ENCODE measurements at regions not wholly inside any gene's neighbourhood (a gene's known extent, or its start where the extent isn't known, plus 50 kb on each side); places are given as distances from the start of the nearest gene placed in this dataset.

DNA sequence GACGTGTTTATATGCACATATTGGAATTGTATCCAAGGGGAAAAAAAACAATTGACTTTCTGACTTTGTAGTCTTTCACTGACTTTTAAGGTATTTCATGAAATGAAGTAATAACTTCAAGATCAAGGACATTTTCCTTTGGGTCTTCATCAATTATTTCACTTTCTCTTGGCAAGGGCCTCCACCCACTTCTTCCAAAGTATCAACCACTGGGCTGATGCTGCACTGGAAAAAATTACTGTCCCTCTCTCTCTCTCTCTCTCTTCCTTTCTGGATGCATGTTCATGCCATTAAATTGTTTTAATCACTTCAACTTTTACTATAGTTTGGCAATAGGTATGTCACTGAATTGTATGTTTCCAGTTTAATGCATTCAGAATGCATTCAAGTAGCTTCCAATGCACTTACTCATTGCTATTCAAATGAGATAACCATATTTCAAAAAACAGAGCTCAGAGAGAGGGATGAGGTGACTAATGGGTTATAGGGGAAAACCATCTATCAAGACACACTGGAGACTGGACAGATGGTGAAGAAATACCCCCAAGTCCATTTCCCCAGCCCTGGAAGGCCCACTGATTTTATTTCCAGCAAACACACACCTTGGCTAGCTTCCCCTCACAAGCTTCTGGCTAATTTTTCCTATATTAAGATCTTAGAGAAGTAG lies 585.3 kb downstream of the EBF1 start:
- Histone ChIP-seq H3K4me3 (replicated peaks in 1 of 4; ENCODE audit: control extremely low read depth in 1 of 4, insufficient read depth in 1 of 4, low read depth in 3 of 4, low read length in 4 of 4) (no peak overlapping the region), H2AFZ (ENCODE audit: low read length) (no peak overlapping the region), H3K79me2 (ENCODE audit: control insufficient read depth, insufficient read depth, low read length) (no peaks in the 10 kb centered on the region), H3K36me3 (ENCODE audit: control insufficient read depth, insufficient read depth, low read length) (no peaks in the 10 kb centered on the region), H3K9me3 (ENCODE audit: control insufficient read depth, insufficient read depth, low read depth, low read length) (no peaks in the 10 kb centered on the region), H3K27me3 (ENCODE audit: control insufficient read depth, insufficient read depth, low read length) (no peaks in the 10 kb centered on the region), H4K20me1 (ENCODE audit: control insufficient read depth, extremely low read depth, insufficient read depth, low read length) (no peaks in the 10 kb centered on the region), H3K4me2 (ENCODE audit: extremely low read depth, insufficient read depth, low read length) (no peak overlapping the region), H3K9ac (ENCODE audit: insufficient read depth, low read length) (no peak overlapping the region), H3K27ac (ENCODE audit: insufficient read depth, low read length) (no peak overlapping the region), H3K4me1 (ENCODE audit: control insufficient read depth, extremely low read depth, insufficient read depth, low read length) (peaks cover 4% of the 10 kb centered on the region)
- DNase-seq (ENCODE audit: low read depth in 2 of 2): peak; percentile 49 to 85
- TF ChIP-seq EZH2 (IDR thresholded peaks at IDR 0.05; ENCODE audit: low read length, missing control alignments): no peak
- TF ChIP-seq, protein P1, sequence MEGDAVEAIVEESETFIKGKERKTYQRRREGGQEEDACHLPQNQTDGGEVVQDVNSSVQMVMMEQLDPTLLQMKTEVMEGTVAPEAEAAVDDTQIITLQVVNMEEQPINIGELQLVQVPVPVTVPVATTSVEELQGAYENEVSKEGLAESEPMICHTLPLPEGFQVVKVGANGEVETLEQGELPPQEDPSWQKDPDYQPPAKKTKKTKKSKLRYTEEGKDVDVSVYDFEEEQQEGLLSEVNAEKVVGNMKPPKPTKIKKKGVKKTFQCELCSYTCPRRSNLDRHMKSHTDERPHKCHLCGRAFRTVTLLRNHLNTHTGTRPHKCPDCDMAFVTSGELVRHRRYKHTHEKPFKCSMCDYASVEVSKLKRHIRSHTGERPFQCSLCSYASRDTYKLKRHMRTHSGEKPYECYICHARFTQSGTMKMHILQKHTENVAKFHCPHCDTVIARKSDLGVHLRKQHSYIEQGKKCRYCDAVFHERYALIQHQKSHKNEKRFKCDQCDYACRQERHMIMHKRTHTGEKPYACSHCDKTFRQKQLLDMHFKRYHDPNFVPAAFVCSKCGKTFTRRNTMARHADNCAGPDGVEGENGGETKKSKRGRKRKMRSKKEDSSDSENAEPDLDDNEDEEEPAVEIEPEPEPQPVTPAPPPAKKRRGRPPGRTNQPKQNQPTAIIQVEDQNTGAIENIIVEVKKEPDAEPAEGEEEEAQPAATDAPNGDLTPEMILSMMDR (conservative IDR thresholded peaks at IDR 0.05 in 1 of 2, IDR thresholded peaks at IDR 0.05 in 1 of 2; ENCODE audit: low read depth in 1 of 2, low read length in 2 of 2): no peak

GRCh38 chr5:158513490-158514318 lies 586.0 kb downstream of the EBF1 start:
- Histone ChIP-seq H3K4me3 (replicated peaks in 1 of 4; ENCODE audit: control extremely low read depth in 1 of 4, insufficient read depth in 1 of 4, low read depth in 3 of 4, low read length in 4 of 4) (no peak overlapping the region), H3K9me3 (ENCODE audit: control insufficient read depth, insufficient read depth, low read depth, low read length) (no peaks in the 10 kb centered on the region), H3K79me2 (ENCODE audit: control insufficient read depth, insufficient read depth, low read length) (no peaks in the 10 kb centered on the region), H3K27me3 (ENCODE audit: control insufficient read depth, insufficient read depth, low read length) (no peaks in the 10 kb centered on the region), H3K9ac (ENCODE audit: insufficient read depth, low read length) (no peak overlapping the region), H4K20me1 (ENCODE audit: control insufficient read depth, extremely low read depth, insufficient read depth, low read length) (no peaks in the 10 kb centered on the region), H3K27ac (ENCODE audit: insufficient read depth, low read length) (no peak overlapping the region), H2AFZ (ENCODE audit: low read length) (no peak overlapping the region), H3K36me3 (ENCODE audit: control insufficient read depth, insufficient read depth, low read length) (no peaks in the 10 kb centered on the region), H3K4me2 (ENCODE audit: extremely low read depth, insufficient read depth, low read length) (no peak overlapping the region), H3K4me1 (ENCODE audit: control insufficient read depth, extremely low read depth, insufficient read depth, low read length) (peaks cover 4% of the 10 kb centered on the region)
- DNase-seq (ENCODE audit: low read depth in 2 of 2): peak; percentile 34 to 87
- no peak for TF ChIP-seq EZH2 (IDR thresholded peaks at IDR 0.05; ENCODE audit: low read length, missing control alignments)
- TF ChIP-seq, protein P1 (conservative IDR thresholded peaks at IDR 0.05 in 1 of 2, IDR thresholded peaks at IDR 0.05 in 1 of 2; ENCODE audit: low read depth in 1 of 2, low read length in 2 of 2): no peak

- H3K9me3 ChIP-seq (ENCODE audit: control insufficient read depth, insufficient read depth, low read depth, low read length): no peaks in the 10 kb centered on the region
These were observed 588.3 kb downstream of the EBF1 start for GRCh38 chr5:158511454-158511853.

More at GRCh38 chr5:158511454-158511853, 588.3 kb downstream of the EBF1 start:
- no peaks in the 10 kb centered on the region for H3K36me3 ChIP-seq (ENCODE audit: control insufficient read depth, insufficient read depth, low read length)
- H2AFZ ChIP-seq (ENCODE audit: low read length): no peak overlapping the region
- H3K27ac ChIP-seq (ENCODE audit: insufficient read depth, low read length): no peak overlapping the region
- H3K9ac ChIP-seq (ENCODE audit: insufficient read depth, low read length): no peak overlapping the region
- peaks cover 4% of the 10 kb centered on the region for H3K4me1 ChIP-seq (ENCODE audit: control insufficient read depth, extremely low read depth, insufficient read depth, low read length)
- no peaks in the 10 kb centered on the region for H3K27me3 ChIP-seq (ENCODE audit: control insufficient read depth, insufficient read depth, low read length)
- no peak for DNase-seq (ENCODE audit: low read depth in 2 of 2)
- no peaks in the 10 kb centered on the region for H4K20me1 ChIP-seq (ENCODE audit: control insufficient read depth, extremely low read depth, insufficient read depth, low read length)
- H3K79me2 ChIP-seq (ENCODE audit: control insufficient read depth, insufficient read depth, low read length): no peaks in the 10 kb centered on the region
- H3K4me2 ChIP-seq (ENCODE audit: extremely low read depth, insufficient read depth, low read length): no peak overlapping the region
- H3K4me3 ChIP-seq (replicated peaks in 1 of 4; ENCODE audit: control extremely low read depth in 1 of 4, insufficient read depth in 1 of 4, low read depth in 3 of 4, low read length in 4 of 4): no peak overlapping the region
- TF ChIP-seq, protein P1 (conservative IDR thresholded peaks at IDR 0.05 in 1 of 2, IDR thresholded peaks at IDR 0.05 in 1 of 2; ENCODE audit: low read depth in 1 of 2, low read length in 2 of 2): no peak
- no peak for TF ChIP-seq EZH2 (IDR thresholded peaks at IDR 0.05; ENCODE audit: low read length, missing control alignments)
